ENCODE measurements at regions not wholly inside any gene's neighbourhood (a gene's known extent, or its start where the extent isn't known, plus 50 kb on each side); places are given as distances from the start of the nearest gene placed in this dataset.

DNA sequence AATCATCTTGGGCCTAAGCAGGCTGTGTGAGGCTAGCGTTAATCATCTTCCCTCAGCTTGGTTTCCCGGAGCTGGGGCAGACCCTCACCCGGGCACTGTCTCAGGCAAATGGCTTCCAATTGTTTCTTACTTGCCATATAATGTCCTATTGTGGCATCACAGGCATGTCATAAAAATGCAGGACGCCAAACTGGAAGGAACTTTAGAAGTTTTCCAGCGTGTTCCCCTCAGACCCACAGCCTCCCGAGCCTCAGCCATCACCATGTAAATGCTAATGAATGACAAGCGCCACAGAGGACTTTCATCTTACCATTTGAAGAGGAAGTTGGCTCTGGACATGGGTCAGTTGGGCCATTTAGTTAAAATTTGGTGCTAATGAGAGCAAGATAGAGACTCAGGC, 143.0 kb upstream of the IRX1 start:
- TF ChIP-seq, protein P1, sequence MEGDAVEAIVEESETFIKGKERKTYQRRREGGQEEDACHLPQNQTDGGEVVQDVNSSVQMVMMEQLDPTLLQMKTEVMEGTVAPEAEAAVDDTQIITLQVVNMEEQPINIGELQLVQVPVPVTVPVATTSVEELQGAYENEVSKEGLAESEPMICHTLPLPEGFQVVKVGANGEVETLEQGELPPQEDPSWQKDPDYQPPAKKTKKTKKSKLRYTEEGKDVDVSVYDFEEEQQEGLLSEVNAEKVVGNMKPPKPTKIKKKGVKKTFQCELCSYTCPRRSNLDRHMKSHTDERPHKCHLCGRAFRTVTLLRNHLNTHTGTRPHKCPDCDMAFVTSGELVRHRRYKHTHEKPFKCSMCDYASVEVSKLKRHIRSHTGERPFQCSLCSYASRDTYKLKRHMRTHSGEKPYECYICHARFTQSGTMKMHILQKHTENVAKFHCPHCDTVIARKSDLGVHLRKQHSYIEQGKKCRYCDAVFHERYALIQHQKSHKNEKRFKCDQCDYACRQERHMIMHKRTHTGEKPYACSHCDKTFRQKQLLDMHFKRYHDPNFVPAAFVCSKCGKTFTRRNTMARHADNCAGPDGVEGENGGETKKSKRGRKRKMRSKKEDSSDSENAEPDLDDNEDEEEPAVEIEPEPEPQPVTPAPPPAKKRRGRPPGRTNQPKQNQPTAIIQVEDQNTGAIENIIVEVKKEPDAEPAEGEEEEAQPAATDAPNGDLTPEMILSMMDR (IDR thresholded peaks at IDR 0.05), result no peak
- TF ChIP-seq POLR2A (IDR thresholded peaks at IDR 0.05), result no peak

Data from breast epithelium (tissue), 3 donors.